ENCODE measurements at regions not wholly inside any gene's neighbourhood (a gene's known extent, or its start where the extent isn't known, plus 50 kb on each side); places are given as distances from the start of the nearest gene placed in this dataset.

DNA sequence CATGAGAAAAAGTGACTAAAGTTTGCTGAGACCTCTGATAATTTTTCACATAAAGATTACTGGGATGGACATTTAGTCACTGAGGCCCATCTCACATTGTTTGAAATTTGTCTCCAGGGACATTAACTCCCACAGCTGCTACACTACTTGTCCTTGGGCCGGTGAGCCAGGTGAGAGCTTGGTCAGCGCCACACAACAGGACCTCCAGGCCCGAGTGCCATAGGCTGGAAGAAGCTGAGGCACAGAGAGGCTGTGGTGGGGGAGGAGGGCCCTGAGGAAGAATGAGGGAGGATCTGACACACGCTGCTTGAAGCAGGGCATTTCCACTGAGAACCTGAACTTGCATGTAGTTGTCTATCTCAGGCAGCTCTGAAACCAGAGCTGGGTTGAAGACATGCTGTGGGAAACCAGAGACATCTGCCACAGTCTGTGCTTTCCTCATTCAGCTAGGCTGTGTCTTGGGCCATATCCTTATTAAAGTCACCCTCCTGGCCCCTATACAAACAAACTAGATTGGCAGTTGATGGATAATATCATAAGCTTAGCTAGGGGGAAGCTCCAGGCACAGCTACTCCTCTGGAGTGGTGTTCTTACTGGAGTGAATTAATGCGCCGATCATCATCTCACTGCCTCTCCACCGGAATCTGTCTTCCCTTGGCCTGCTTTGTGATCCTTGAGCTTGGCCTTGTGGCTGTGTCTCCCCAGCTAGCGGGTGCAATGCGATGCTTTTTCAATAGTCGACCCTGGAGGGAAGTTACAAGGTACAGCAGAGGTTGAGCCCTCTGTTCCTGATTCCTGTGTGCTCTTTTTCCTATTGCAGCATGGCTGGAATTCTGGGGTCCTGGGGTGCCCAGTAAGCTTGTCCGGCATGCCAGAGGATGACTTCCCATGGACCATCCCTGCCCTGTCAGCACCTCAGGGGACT is 225.3 kb upstream of the B3GAT1 start:
- no peak for DNase-seq

GRCh38 chr11:134636071-134636470 is 224.0 kb upstream of the B3GAT1 start:
- DNase-seq: no peak

DNA sequence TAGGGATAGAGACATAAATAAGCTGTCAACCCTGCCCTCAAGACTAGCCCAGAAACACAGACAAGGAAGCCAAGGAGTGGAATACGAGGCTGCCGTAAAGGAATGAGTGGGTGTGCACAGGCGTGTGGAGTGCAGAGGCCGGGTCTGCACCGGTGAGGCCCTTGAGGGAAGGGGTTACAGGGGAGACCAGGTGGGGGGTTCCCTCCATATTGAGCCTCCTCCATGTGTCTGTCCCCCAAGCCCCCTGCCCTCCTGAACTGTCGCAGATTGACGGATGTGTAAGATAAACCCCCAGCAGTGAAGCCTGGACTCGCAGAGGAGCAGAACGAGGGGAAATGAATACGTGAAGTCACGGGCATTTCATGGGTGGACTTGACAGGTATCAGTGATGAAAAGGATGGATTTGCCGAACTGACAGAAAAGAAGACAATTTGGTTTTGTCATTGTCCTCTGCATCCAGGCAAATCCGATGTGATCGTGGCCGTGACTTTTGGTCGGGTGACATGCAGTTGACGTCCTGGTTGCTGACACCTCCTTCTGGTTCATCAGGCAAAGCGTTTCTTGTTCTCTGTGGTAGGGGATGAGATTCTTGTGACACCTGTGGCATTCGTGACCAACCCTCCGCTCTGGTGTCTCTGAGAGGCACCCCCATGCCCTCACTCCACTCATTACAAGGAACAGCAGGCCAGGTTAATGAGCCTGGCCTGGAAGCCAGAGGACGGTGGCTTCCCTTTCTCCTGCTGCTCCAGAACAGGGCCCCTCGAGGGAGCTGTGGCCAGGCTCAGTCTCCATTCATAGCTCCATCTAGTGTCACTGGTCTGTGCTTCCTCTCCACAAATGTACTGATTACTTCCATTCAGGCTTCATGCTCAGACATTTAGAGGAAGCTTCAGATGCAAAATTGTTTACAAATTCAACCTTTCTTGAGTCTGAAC is 223.1 kb upstream of the B3GAT1 start:
- DNase-seq: no peak

- DNase-seq: no peak
Observed at GRCh38 chr11:134633276-134633675, 221.2 kb upstream of the B3GAT1 start.

DNA sequence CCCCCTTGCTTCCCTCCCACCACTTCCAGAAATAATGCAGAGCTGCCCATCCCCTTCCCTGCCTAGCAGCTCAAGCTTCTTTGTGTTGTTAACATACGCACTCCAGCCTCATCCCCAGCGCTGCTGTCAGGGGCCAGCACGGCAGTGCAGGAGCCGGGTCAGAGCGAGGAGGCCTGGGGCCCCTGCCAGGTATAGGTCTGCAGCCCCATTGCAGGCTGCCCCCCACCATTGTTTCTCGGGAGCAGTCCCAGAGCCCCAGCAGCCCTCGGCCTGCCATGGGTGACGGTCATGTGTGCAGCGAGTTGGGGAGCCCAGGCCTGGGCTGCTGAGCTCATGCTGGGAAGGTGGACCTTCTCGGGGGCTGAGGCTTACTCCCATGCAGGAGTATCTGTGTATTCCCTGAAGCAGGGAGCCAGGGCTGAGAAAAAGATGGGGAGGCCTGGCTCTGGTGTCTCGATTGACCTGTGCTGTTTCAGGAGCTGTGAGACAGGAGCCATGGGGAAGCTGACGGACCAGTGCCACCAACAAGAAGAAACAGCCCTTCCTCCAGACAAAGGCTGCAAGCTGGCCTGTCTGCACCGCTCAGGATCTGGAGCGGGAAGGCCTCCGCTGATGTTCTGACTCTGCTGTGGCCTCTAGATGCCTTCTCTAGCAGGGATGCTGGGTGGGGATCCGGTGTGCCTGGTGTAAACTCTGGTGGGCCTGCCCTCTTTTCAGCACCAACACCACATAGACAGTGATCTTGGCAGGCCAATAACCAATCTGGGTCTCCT is 220.5 kb upstream of the B3GAT1 start:
- no peak for DNase-seq

- DNase-seq: no peak
Observed at GRCh38 chr11:134630861-134631260, 218.8 kb upstream of the B3GAT1 start.

DNA sequence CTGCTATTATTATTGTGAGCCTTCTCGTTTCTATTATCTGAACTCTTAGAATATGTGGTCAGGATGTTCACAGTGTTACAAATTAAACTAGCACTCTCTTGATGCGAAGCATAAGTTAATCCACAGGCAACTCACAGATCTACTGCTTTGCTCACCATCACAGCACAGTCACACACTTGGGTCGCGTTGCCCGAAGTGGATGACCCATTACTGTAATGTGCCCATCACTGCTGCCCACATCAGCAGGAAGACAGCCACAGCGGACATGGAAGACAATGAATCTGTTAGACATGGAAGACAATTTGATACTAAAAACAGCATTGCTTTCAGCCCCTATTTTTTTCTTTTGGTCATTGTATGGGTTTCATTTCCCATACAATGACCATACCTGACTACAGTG is 216.4 kb upstream of the B3GAT1 start:
- DNase-seq: no peak

- no peak for DNase-seq
Observed at GRCh38 chr11:134626032-134626431, 214.0 kb upstream of the B3GAT1 start.

DNA sequence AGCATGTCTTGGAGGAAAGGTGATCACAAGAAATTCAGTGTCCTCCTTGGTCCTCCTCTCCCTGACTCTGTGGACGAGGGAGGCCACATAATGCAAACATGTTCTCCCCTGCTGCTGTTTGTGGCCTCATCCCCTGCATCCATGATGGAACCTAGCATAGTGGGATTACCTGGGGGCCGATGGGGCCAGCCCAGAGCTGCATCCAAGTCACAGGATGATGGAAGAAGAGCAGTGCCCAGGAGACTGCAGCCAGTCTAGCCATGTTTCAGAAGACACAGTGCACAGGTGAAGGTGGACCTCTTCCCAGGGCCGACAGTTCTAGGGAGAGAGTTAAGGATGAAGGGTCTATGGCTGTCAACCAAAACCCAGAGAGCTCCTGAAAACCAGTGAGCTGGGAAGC is 213.6 kb upstream of the B3GAT1 start:
- no peak for DNase-seq

DNA sequence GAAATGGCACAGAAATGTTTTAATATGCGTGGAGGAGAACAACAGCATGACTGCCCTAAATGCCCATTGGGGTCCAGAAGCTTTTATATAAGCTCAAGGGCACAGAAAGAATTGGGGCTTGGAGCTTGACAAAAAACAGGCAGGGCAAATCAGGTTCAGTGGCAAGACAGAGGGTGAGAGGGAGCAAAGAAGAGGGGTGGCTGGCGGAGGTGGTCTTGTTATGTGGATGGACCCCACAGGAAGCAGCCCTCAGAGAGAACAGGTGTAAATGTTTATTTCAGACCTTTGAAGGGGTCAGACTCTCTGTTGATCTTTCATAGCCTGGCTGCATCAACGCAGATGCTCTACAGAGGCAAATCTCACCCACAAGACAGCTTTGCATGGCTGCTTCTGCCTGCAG is 213.1 kb upstream of the B3GAT1 start:
- no peak for DNase-seq

DNA sequence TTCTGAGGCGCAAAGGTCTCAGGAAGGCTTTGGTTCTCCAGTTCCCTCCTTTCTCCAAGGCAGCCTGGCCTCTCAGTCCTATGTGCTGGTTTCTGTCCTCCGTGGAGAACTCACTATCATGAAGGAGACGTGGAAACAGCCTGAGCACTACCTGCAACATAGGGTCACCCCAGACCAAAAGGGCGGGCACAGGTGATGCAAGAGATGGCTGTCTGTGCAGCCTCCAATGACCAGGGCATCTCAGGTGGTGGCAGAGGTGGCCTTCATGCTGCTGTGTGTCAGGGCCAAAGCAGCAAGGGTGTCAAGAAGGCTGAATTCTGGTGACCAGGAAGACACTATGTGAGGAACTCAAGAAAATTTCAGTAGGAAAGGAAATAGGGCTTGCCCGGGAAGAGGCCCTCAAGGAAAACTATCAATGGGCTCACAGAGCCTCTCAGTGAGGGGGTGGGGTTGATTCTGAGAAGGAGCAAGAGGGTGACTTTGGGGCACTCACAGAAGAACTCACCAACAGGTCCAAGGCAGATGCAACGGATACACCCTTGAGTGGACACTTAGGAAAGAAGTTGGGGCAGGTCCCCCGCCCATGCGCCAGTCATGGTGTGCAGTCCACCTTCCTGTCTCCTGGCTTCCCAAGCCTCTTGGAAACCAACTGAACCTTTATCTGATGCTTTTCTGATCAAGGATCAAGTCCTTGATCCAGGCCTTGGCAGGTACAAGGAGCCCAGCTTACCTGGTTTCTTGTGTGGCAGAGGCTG is 212.3 kb upstream of the B3GAT1 start:
- DNase-seq: no peak

GRCh38 chr11:134623711-134624110 is 211.7 kb upstream of the B3GAT1 start:
- DNase-seq: no peak

- no peak for DNase-seq
Observed at GRCh38 chr11:134622458-134622857, 210.4 kb upstream of the B3GAT1 start.

GRCh38 chr11:134617360-134617759 is 205.3 kb upstream of the B3GAT1 start:
- DNase-seq: no peak

- no peak for DNase-seq
Observed at GRCh38 chr11:134616038-134616437, 204.0 kb upstream of the B3GAT1 start.

DNA sequence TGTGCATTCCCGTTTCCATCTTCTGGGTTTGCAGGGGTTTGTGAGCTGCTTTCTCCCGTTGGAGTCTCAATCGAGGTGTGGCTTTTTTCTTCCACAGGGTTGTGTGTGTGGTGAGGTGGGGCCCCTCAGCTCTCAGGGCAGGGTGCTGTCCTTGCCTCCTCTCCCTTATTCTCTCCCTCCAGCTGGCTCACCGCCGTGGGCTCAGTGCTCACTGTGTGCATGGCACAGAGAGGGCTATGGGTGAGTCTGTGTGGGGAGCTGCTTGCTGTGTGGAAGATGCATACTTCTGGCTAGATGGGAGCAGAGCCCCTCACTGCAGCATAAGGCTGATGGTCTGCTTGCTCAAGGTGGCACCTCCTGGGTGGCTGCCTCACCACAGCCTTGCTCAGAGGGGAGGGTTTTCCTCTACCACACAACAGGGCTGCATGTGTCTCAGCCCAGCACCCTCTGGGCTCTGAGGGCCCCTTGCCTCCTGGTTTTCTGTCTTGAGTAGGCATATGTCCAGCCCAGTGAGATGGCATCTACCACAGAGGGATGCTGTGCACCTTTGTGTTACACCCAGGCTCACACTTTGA is 203.1 kb upstream of the B3GAT1 start:
- DNase-seq: no peak

GRCh38 chr11:134614141-134614540 is 202.1 kb upstream of the B3GAT1 start:
- DNase-seq: no peak

GRCh38 chr11:134613646-134614045 is 201.6 kb upstream of the B3GAT1 start:
- no peak for DNase-seq

DNA sequence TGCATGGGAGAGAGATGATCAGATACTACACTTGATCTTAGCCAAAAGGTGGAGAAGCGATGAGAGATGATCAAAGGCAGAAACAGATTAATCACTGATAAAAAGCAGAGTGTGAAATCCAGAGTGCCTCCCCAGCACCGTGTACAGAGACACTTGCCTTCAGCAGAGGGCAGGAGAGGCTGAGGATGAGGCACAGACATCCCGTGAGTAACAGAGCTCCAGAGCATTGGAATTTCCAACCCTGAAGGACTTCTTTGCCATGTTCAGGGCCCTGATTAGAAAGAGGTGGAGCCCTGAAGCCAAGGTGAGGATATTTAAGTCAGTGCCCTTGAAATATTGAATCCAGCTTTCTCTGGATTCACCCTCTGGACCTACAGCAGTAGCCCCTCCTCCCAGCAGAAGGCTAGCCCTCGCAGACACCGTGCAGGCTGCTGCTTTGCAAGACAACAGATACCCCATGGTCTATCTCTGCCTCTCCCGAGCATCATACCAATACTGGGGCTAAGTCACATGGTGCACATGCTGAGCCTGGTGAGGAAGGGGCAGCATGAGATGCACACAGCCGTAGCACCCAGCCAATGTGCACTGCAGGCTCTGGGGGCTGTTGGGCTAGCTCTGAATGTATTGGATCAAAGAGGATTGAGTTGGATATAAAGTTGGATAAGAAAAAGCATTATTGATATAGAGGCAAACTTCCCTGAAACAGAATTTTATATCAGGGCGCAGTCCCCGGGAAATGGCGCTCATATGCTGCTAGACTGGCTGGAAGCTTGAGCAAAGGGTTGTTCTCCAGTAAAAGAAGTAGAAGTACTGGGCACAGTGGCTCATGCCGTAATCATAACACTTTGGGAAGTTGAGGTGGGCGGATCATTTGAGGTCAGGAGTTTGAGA is 200.3 kb upstream of the B3GAT1 start:
- no peak for DNase-seq

DNA sequence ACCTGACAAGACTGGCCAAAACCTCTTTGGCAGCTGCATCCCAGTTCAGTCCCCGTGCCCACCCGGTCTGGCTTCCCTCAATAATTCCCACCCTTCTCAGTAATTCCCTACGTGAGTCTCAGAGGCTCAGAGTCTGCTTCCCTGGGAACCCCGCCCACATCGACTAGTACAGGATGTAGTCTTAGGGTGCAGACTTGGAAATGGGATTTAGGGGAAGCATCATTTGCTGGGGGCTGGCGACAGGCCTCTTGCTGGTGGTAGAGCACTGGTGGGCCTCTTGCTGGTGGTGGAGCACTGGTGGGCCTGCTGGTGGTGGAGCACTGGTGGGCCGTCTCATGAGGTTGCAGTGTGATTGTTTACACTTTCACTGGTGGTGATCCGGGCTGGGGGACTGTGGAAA is 199.5 kb upstream of the B3GAT1 start:
- no peak for DNase-seq
